ENCODE measurements at regions not wholly inside any gene's neighbourhood (a gene's known extent, or its start where the extent isn't known, plus 50 kb on each side); places are given as distances from the start of the nearest gene placed in this dataset.

DNA sequence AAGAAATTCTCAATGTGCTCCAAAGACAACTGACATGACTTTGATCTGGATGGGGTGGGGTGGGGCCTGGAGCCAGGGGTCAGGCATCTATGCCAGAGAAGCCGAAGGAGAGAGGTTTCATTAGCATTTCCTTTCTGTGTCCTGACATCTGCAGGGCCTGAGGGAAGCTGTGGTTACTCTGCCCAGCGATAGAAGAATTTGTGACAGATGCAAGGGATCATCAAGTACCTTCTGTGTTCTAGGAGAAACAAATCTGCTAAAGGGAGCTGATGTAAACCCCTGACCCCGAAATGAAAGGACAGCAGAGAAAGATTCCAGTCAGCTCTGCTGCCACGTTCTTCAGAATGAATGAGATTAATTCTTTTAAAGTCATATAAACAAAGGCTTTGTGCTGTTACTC is 335.7 kb downstream of the PRELID2 start:
- DNase-seq = no peak

DNA sequence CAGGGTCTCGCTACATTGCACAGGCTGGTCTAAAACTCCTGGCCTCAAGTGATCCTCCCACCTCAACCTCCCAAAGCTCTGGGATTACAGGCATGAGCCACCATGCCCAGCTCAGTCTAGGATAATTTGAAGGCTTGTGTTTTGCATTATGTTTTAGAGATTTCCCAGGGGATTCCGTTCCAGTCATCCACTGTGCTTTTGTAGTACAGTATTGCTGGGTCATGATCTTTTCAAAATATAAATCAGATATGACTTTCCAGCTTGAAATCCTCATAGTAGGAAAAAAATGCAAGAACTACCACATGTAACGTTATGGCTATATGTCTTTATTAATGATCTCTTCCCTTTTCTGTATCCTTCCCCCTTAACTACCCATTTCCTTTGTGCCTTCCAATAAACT is 338.1 kb downstream of the PRELID2 start:
- DNase-seq = no peak

DNA sequence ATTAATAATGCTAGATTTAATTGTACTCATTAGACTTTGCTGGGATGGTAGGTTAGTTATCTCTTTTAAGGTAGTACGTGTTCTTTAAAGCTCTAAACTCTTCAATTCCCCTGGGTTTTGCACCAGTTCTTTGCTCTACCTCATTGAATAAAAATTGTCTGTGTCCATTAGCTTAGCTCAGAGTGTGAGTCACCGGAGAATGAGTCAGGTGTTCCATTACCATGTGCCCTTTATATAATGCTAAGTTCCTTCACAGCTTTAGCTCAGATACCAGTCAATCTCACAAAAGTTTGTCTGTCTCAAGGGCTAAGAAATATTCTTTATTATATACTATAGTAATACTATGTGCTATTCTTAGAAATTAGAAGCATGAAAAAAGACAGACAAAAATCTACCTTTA is 339.4 kb downstream of the PRELID2 start:
- no peak for DNase-seq

DNA sequence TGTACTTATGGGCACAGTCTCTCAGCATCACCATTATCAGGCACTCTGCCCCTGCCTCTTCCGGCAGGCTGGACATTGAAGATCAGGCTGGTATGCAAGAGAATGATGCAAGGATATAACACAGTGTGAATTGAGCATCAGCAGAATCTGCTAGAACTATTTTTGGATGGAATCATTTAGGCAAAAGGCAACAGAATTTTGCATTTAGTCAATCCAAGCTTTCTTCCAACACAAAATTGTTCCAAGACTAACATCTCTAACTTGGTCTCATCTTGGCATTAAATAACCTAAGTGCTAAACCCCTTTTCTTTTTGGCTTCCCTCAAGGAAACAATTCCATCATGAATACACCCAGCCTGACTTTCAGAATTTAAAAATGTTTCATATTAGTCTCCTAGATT is 339.9 kb downstream of the PRELID2 start:
- DNase-seq = no peak

DNA sequence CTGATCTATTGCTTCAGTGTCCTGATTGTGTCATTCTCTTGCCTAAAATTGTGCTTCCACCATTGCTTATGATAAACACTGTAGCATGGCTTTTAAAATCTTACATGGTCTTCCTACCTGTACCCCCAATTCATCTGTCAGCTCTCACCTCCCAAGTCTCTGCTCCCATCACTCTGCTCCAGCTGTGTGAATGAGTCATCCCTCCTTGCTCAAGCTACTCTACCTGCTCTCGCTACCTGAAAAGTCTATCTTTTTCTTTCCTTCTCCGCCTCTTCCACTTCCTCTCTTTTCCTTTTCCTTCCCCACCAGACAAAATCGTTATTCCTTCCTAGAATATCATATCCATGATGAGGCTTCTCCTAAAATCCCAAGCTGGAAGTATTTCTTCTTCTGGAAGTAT is 341.7 kb downstream of the PRELID2 start:
- no peak for DNase-seq

DNA sequence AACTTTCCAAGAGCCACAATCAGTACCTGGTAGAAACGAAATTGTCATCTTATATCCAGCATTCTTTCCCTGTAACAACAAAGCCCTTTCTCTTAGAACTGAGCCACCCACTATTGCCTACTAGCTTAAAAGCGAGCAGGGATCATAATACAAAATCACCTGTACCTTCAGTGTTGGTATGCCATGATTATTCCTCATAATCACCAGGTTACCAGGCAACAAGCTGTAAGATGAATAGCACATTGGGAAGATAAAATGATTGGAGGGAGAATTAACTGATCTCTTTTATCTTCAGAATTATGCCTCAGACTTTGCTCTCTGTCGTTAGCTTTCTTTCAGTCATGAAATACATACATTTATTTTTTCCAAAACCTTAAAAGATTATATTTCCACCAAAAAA is 345.6 kb downstream of the PRELID2 start:
- DNase-seq = no peak

DNA sequence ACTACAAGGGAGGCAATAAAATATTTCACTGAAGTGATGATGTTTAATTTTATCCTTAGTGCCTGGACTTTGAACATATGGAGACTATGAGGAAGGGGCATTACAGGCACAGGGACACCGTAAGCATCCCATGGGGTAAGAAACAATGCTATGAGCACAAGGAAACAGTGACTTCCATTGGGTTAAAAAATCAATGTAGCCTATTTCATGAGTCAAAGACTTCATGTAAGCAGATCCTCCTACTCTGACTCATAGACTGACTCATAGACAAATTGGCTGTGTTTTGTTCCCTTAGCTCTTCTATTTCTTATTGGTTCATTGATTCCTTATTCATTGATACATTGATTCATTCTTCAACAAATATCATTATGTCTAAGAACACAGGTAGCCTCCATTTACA is 351.0 kb downstream of the PRELID2 start:
- DNase-seq = no peak

DNA sequence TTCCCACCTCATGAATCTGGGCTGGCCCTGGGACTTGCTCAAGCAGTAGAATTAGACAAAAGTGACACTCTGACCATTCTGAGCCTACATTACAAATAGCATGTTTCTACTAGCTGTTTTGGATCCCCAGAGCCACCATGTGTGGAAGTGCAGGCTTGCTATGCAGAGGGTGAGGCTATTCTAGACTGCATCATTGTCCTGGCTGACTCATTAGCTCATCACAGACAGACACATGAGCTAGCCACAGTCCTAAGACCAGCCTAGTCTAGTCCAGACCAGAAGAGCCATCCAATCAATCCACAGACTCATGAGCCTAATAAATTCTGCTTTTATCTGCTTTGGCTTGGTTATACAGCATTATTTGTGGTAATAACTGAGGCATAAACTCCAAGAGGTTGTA is 351.9 kb downstream of the PRELID2 start:
- no peak for DNase-seq

DNA sequence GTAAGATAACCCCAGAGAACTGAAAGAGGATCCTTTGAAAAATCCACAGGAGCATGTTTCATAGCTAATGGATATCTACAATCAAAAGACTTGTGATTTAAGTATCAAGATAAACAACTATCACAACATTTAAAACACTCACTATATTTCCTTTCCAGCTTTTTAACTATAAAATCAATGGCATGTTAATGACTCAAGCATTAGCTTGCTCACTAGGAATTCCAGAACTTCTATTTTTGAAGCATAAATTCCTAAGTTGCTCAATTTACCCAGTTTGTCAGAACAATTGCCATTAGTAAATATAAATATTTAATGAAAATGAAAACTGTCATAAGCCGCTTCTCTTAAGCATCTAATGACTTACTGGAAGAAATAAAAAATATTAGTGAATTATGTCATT is 355.3 kb downstream of the PRELID2 start:
- no peak for DNase-seq

DNA sequence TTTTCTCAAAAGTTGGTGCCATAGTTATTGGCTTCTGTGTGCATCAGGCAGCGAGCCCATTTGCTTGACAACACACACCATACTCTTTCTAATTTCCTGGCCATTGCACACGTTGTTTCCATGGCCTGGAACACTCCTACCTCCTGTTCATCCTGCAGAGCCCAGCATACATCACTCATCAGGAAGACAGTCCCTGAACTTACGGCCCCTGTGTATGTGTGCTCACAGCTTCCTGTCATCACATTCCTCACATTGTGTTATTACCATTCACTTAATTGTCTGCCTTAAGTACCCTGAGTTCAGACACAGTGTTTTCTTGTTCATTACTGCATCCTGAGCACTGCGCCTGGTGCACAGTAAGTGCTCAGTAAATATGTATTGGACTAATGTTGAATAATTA is 355.9 kb downstream of the PRELID2 start:
- no peak for DNase-seq

DNA sequence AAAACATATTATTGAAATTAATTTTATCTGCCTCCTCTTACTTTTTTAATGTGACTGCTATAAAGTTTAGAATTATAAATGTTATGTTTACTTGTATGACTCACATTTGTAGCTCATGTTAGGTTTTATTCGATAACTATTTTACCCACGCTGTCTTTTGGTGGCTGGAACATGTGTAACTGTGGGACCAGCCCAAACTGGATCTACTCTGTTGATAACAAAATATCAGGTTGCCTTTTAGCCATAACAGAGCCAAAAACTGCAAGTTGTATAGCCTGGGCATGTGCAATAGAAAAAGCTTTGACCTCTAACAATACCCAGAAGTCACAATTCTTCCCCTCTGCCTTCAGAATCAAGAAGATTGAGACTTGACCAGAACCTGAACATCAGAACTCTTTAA is 356.5 kb downstream of the PRELID2 start:
- no peak for DNase-seq

DNA sequence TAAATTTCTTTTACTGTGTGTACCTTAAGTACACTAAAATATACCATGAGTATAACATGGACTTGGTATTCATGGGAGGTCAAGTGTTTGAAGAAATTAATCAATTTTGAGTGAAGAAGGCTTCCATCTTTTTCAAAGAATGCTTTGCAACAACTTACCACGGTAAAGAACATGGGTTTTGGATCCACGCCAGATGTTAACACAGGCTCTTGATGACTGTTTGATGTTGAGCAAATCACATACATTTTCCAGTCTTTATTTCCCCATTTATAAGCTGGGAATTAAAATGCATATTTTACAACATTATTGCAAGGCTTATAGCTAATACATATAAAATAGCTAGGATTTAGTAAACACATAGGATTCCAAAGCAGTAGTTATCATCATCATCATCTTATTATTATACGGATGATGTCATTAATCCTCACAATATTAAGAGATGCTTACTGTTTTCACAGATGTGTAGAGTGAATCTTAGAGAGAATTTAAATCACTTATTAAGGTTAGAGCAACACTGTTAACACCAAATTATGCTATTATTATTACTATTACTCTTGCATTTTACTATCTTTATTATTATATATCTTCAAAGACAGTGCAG is 362.0 kb downstream of the PRELID2 start:
- DNase-seq = no peak

DNA sequence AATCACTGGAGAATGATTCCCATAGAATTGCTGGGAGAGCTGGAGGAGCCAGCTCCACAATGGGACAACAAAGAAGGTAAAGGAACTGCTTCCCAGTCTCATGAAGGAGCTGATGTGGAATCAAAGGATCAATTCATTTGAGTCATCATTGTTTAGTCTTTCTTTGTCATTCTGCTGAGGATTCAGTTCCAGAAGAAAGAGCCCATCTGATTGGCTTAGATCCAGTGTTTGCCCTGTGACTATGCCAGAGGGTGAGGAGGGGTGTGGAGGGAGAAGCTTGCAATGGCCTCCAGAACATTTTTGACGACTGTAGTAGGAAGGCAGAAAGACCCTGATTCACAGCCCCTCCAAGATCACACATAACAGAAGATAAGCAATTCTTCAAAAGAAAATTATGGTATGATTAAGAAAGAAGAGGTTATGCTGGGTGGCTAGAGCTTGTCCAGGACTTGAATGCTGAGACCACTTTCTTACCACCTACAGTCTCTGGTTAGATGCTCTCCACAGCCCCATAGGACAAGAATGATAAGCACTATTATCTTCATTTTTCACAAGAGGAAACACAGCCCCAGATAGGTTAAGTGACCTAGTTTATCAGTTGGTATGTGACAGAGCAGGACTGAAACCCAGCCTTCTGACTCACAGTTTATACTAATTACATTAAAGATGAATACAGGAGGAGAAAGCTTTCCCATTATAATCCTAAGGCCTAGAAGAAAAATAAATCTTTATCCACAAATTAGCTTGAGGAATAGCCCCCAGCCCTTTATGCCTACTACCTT is 363.1 kb downstream of the PRELID2 start:
- no peak for DNase-seq

DNA sequence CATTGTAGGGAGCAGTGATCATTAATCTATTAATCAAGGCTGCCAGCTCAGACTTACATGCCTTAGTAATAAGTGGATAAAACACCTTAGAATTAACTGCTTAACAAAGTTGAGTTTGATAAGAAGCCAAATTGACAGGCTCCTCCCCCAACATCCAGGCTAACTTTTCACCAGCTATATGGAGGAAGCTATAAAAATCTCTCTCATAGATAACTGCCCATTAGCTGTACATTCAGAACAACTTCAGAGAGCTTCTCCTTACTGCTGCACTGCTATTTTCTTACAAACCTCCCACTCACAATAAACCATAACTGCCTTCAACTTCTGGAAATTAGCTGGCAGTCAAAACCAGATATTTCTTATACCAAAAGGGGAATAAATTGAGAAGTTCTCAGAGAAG is 364.1 kb downstream of the PRELID2 start:
- no peak for DNase-seq

DNA sequence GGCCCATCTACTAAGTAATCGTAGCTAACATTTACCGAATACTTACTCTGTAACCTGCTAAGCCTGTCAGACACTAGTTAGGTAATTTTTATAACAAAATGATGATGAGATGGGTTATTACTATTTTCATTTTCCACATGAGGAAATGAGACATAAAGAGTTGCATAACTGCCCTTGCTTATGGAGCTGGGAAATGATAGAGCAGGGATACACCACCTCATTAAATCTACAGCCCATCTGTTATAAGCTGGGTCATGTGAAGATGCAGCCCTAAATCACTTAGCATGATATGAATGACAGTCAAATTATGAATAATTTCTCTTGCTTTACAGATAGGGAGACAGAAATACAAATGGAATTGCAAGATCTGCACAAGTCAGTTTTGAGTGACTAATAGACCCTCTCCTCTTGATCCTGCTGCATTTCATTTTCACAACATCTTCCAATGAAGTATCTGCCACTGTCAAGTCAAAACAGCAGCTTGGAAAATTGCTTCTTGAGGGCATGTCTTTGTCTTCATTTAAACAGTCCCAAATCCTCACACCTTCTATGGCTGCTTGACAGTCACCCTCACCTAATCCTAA is 364.7 kb downstream of the PRELID2 start:
- no peak for DNase-seq

DNA sequence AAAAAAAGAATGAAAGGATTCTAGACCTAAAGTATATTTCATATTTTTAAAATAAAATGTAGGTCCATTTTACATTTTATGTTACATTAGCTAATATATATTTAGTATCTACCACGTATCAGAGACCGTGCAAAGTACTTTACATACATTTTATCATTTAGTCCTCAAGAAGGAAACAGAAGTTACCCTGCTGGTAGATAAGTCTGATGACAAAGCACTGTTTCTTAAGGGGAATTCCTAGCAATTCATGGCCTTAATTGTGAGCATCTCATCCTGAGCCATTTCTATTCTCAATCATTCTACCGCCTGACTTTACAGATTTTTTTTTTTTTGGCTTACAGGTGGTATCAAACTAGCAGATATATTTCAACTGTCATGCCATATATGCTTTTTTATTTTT is 367.7 kb downstream of the PRELID2 start:
- DNase-seq = no peak

DNA sequence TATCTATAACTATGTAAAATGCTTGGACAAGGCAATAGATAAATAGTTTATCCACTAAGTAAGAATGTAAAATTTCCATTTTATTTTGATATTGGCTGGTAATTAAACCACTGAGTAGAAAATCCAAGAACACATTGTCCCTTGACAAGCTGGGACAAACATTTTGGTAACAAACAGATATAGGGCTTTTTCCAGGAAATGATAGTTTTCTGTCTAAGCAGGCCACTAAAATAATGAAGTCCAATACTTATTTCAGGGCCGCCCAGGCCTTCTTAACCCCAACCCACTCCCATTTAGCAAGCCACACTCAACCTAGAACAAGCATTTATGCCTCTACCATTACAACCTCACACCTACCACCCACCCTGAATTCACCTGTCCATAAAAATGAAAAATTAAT is 368.6 kb downstream of the PRELID2 start:
- no peak for DNase-seq

DNA sequence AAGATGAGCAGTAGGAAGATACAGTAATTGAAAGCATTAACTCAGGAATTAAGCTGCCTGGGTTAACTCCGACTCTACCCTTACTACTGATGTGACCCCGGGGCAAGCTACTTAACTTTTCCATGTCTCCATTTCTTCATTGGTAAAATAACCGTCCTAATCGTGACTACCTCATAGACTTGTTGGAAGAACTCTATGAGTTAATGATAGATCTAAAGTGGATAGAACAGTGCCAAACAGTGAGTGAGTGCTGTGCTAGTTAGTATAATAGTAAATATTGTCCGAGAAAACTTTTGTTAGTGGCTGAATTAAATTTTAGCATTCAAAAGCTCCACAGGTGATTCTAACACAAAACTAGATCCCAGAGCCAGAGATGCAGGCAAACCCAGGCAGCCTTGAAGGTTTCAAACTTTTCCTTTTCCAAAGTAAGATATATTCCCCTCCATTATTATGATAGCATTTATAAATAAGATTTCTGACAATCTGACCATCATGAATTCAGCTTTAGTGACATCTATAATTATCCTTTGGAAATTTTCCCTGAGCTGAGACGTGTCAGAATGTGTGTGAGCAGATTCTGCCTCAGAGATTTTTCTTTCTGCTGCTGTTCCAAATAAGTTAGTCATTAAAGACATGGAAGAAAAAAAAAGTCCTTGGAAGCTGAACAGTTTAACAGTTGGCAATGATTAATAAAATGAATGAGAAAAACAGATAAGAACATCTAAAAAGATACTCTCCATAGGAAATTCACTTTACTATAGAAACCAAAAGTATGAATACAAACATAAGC is 369.5 kb downstream of the PRELID2 start:
- DNase-seq = no peak

DNA sequence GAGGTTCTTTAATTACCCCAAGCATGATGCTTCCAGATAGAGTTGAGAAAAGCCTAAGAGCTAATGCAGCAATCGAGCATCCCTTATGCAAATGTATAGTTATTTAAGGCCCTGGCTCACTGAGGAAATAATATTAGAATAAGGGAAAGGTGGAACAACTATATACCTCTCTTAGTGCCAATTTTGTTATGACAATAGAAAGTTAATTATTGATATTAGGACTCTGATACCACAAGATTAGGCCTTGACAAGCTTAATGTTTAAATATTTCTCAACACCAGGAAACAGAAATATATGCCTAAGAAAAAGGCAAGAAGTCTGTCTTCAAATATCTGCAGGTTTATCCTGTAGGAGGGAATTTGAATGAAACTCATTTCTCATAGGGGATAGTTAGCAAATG is 371.0 kb downstream of the PRELID2 start:
- DNase-seq = no peak

DNA sequence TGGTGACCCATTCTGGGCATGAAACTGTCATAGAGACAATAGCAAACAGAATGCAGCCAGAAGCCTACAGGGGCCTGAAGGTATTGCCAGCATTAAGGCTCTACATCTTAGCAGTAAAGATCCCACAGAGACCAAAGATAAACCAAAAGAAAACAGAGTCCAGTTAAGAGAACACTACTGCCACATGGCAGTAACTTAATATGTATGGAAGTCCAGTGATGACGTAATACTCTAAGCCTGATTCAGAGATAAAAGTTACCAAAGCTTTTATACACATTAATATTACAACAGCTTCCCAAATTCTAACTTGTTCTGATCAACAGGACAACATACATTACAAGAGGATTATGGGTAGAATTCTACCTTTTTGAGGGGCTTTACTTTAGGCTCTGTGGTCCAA is 371.5 kb downstream of the PRELID2 start:
- no peak for DNase-seq

DNA sequence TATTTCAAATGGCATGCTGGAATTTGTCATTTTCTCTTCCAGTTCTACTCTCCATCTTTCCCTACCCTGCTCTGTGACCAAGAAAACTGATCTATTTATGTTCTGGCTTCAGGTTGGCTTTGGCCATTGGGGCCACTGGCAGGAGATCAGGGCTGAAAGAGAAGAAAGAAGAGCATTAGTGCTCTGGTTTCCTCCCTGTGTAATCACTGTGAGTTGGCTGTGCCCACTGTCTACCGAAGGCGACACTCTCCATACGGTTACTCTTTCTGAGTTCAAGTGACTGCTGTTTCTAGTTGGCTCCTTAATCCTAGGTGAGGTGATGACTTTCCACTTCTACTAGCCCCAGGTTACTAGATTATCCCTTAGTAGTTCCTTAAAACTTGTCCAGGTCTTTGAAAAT is 372.6 kb downstream of the PRELID2 start:
- no peak for DNase-seq

DNA sequence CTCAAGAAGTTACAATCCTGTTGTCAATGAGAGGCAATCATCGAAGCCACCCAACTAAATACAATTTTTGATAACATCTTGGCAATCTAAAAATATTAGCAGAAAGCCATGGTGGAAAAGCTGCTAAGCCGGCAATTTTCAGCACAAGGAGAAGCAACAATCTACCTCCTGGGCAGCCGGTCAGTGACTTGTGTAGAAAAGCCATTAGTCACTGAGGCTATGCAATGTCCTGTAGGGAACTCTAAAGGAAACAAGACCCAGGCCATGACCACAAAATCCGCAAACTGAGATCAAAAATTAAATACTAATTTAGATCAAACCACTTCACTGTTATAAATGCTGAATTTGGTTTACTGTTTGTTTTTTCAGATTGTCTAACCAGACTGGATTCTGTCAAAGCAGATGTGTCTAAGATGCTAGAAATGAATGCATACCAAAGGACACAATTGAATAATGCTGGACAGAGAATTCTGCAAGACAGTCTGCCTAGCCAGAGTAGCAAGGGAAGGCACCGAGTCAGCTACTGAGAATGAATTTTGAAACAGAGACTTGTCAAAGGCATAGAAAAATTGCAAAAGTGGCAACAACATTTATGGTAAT is 384.8 kb downstream of the PRELID2 start:
- DNase-seq = no peak

DNA sequence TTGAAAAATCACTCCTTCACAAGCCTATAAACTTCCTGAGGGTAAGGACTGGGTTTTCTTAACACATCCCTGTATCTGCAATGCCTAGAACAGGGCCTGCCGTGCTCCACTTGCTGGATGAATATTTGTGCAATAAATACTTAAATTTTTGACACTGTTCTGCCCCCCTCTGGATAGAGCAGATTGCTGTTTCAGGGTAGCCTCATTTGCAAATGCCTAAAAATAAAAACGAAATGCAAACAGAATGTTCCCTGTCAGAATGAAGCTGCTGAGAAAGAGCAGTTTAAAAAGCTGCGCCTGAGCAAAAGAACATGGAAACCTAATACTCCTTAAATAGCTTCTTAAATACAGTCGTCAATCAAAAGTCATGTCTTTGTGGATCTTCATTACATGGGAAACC is 385.3 kb downstream of the PRELID2 start:
- no peak for DNase-seq

All from stimulated activated CD4-positive, alpha-beta T cell treated with anti-CD3 and anti-CD28 coated beads, Interleukin-4, amount 100 ng/mL, for 24 hours (primary cell).